ENCODE measurements at regions not wholly inside any gene's neighbourhood (a gene's known extent, or its start where the extent isn't known, plus 50 kb on each side); places are given as distances from the start of the nearest gene placed in this dataset.
"Not testable (repeated sequence)": the region's sequence is repeated elsewhere in the genome, so short reads cannot be mapped to it uniquely, and the experiment has no call there.

DNA sequence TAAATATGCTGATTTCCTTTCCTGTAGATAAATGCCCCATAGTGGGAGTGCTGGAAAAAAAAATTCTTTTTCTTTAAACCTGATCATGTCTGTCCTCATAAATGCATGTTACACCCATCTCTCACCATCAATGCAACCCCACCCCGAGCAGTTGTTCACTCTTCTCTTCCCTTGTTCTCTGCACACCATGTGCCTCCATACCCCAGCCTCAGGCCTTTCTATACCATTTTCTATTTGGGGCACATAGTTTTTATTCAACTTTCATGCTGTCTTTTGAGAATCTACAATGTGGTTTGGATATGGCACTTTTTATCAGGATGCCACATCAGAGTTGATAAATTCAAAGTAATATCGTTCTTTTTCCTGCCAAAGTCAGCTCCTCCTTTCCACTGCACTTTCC, 202.6 kb downstream of the POTED start:
- not testable (repeated sequence) for H3K36me3 Mint-ChIP-seq (ENCODE audit: insufficient read depth); H3K27me3 Mint-ChIP-seq

DNA sequence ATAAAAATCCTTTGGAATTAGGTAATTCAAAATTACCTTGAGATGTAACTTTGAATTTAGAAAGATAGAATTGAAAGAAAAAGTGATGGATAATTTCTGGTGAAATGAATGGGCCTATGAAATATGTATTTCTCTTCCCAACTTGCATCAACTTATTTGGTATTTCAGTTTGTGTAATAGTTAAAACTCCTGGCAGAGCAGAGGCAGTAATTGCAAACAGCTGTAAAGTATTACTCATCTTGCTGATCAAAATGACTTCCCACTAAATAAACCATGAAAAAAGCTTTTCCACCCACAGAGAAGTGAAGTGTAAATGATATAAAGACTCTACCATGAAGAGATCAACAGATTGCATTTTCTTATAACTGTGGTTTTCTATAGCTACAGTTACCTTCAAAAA, 201.0 kb downstream of the POTED start:
- H3K27ac Mint-ChIP-seq (ENCODE audit: low read depth); H3K4me3 Mint-ChIP-seq; ATAC-seq (replicated peaks; ENCODE audit: extremely low read depth, poor library complexity, severe bottlenecking); H3K36me3 Mint-ChIP-seq (ENCODE audit: insufficient read depth); H3K9me3 Mint-ChIP-seq; H3K27me3 Mint-ChIP-seq; H3K4me1 Mint-ChIP-seq; DNase-seq (ENCODE audit: low spot score in 2 of 2): not testable (repeated sequence)

More for the DNA sequence above, 202.6 kb downstream of the POTED start:
- not testable (repeated sequence) for ATAC-seq (replicated peaks; ENCODE audit: extremely low read depth, poor library complexity, severe bottlenecking); H3K4me1 Mint-ChIP-seq; H3K27ac Mint-ChIP-seq (ENCODE audit: low read depth); H3K9me3 Mint-ChIP-seq; H3K4me3 Mint-ChIP-seq; DNase-seq (ENCODE audit: low spot score in 2 of 2)

DNA sequence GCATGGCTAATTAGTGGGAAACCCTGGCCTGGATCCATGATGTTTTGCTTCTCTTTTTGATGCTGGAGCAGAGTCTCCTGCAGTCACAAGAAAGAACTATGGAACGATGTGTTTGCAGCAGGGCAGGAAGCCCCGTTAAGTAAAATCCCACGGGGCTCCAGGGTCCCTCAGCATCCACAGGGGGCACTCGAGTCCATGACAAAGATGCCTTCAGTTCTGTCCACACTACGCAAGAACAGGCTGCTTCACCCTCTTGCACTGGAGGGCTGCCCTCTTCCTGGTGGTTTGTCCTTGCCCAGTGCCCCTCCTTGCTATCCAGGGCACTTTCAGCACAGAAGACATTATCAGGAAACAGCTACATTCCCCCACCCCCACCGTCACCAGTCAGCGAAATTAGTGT, 196.9 kb downstream of the POTED start:
- ATAC-seq (replicated peaks; ENCODE audit: extremely low read depth, poor library complexity, severe bottlenecking) = not testable (repeated sequence)

GRCh38 chr21:13802757-13803156, 193.2 kb downstream of the POTED start:
- H3K4me3 Mint-ChIP-seq; H3K9me3 Mint-ChIP-seq; ATAC-seq (replicated peaks; ENCODE audit: extremely low read depth, poor library complexity, severe bottlenecking); H3K4me1 Mint-ChIP-seq; DNase-seq (ENCODE audit: low spot score in 2 of 2); H3K36me3 Mint-ChIP-seq (ENCODE audit: insufficient read depth); H3K27me3 Mint-ChIP-seq; H3K27ac Mint-ChIP-seq (ENCODE audit: low read depth): not testable (repeated sequence)

More for the DNA sequence above, 196.9 kb downstream of the POTED start:
- not testable (repeated sequence) for H3K27me3 Mint-ChIP-seq; H3K36me3 Mint-ChIP-seq (ENCODE audit: insufficient read depth); H3K9me3 Mint-ChIP-seq; H3K27ac Mint-ChIP-seq (ENCODE audit: low read depth); H3K4me1 Mint-ChIP-seq; DNase-seq (ENCODE audit: low spot score in 2 of 2); H3K4me3 Mint-ChIP-seq

All from central memory CD8-positive, alpha-beta T cell (primary cell).